ENCODE measurements at regions not wholly inside any gene's neighbourhood (a gene's known extent, or its start where the extent isn't known, plus 50 kb on each side); places are given as distances from the start of the nearest gene placed in this dataset.

DNA sequence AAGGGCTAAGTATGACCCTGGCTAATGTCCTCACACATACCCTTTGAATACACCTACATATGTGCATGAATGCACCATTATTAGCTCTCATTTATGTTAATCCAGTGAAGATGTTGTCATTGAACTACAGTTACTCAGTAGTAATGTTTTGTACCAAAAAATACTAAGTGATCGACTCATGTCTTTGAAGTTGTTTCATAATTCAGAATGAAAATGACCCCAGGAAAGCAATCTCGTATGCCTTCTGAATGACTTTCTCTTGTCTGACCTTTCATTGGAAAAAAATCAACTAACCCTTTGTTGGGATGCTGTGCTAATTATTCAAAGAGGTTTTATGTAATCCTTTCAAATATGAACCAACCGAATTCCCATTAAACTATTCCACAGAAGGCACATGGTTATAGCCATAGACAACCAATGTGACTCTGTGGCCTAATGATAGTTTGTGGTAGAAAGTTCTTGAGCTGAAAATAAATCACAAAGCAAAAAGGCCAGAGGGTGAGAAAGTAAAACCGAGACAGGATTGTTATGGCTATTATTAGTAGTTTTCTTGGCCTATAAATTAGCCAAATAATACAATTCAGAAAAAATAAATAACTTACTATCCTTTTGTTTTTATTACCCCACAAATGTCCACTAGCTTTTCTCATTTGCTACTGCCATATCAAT, 86.8 kb upstream of the STARD13 start:
- no peak for DNase-seq (ENCODE audit: low read depth, low spot score)

DNA sequence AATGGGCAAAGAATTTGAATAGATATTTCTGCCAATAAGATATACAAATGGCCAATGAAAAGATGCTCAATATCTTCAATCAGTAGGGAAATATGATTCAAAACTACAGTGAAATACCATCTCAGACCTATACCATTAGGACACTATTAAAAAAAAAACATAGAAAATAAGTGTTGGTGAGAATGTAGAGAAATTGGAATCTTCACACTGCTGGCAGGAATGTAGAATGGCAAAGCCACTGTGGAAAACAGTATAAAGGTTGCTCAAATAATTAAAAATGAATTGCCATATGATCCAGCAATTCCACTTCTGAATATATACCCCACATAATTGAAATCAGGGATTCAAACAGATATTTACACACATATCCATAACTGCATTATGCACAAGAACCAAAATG, 88.1 kb upstream of the STARD13 start:
- DNase-seq (ENCODE audit: low read depth, low spot score) = no peak

DNA sequence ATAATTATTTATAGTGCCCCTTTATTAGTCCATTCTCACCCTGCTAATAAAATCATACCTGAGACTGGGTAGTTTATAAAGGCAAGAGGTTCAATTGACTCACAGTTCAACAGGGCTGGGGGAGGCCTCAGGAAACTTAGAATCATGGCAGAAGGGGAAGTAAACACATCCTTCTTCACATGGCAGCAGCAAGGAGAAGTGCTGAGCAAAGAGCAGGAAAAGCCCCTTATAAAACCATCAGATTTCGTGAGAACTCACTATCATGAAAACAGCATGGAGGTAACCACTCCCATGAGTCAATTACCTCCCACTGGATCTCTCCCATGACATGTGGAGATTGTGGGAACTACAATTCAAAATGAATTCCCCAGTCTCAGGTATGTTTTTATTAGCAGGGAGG, 89.9 kb upstream of the STARD13 start:
- no peak for DNase-seq (ENCODE audit: low read depth, low spot score)

DNA sequence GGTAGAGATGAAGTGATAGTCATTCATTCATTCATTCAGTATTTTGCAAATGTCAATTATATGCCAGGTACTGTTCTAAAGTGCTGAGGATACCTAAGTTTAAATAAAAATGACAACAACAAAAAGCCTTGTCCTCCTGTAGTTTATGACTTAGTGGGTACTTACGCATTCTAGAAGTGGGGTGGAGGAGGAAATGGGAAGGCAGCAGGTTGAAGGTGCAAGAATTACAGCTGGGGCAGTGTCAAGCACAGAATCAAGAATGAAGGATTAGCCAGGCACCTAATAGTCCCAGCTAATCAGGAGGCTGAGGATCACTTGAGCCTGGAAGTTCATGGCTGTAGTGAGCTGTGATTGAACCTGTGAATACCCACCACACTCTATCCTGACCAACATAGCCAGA, 90.7 kb upstream of the STARD13 start:
- DNase-seq (ENCODE audit: low read depth, low spot score) = no peak

DNA sequence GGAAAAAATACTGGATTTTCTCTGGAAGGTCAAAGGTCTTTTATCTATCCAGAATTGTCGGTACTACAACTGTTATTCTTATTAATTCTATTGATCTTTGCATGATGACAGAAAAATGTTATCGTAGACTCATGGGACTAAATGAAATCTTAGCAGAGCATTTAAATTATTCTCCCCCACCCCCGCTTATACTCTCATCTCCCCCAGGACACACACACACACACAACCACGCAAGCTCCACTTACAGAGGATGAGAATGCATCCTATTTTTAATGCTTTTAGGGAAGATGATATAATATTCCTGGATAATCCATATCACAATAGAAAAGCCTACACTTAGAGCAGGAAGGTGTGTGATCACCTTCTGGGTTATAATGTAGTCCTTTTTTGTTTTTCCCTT, 91.9 kb upstream of the STARD13 start:
- no peak for DNase-seq (ENCODE audit: low read depth, low spot score)

DNA sequence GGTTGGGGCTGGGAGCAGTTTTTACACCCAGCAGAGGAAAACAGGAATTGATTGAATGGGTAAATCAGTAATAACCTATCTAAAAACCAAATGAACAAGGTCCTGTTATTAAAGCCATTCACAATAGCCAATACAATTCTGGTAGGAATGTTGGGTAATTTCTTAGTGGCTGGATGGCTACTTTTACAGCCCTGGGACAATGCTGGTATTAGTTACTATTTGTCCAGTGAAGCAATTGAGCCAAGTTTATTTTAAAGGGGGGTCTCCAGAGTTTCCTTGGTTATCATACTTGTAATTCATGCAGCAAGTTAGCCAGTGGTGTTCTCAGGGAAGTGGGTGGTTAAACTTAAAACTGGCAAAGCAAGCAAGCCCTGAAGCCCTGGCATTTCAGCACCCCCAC, 92.3 kb upstream of the STARD13 start:
- DNase-seq (ENCODE audit: low read depth, low spot score) = no peak

DNA sequence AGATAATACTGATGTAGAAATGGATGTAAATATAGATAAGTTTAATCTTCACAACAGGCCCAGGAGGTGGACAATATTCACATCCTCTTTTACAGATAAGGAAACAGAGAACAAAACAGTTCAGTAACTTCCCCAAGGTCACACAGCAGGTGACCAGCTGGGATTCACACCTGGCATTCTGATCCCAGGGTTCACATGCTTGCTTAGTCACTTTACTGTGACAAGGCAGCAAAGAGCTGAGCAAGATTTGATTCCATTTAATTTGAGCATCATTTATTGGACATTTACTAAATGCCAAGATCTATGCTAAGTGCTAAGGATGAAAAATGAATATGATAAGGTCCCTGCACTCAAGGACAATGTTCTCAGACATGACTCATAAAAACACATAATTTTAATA, 94.1 kb upstream of the STARD13 start:
- no peak for DNase-seq (ENCODE audit: low read depth, low spot score)

DNA sequence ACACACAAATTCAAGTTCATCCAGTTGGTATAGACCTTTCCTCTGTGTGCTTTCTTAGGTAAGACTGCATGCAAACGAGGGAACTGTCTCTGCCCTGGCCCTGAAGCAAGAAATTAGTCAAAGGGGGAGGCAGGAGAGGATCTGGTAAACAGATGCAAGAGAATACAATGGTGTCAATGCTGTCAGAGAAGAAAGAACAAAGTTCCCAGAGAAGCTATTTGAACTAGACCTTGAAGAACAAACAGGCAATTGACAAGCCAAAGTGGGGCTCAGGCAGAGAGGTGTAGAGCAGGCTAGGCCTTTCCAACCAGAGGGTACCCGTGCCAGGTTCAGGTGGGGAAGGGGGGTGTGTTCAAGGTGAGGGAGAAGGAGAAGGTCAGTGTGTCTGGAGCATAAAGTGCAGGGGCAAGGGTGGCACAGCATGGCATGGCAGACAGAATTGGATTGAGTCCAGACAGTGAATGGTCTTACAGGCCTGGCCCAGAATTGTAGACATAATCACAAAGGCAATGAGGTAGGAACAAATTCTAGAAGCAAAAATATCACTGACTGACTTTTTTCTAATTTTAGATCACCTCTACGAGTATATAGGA, 95.0 kb upstream of the STARD13 start:
- no peak for DNase-seq (ENCODE audit: low read depth, low spot score)

DNA sequence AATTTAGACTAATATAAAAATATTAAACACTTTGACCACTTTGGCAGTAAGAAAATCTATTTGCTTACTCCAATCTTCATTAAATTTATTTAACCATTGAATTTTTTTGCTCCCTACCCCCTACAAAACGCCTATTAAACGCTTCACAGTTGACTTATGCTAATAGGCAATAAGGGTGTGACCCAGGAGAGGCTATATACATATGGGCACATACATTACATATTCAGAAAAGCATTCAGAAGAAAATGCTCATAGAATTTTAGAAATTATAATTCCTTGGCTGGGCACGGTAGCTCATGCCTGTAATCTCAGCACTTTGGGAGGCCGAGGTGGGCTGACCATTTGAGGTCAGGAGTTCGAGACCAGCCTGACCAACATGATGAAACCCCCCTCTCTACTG, 95.6 kb upstream of the STARD13 start:
- no peak for DNase-seq (ENCODE audit: low read depth, low spot score)

DNA sequence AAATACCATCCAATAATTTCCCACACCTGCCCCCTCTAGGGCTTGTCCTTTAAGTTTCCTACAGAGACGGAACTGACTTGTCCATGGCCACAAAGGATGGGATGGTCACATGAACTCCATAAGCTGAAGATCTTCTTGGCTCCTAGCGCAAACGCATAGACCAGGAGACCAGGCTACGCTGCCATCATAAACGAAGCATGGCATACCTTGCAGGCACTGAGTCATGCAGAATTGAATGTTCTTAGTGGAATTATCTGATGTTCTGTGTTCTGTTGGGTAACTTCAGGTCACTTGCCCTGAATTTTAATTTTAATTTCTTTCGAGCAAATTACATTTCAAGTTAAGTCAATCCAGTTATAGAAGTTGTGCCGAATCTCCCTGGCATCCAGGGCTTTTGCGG, 96.4 kb upstream of the STARD13 start:
- DNase-seq (ENCODE audit: low read depth, low spot score) = no peak

DNA sequence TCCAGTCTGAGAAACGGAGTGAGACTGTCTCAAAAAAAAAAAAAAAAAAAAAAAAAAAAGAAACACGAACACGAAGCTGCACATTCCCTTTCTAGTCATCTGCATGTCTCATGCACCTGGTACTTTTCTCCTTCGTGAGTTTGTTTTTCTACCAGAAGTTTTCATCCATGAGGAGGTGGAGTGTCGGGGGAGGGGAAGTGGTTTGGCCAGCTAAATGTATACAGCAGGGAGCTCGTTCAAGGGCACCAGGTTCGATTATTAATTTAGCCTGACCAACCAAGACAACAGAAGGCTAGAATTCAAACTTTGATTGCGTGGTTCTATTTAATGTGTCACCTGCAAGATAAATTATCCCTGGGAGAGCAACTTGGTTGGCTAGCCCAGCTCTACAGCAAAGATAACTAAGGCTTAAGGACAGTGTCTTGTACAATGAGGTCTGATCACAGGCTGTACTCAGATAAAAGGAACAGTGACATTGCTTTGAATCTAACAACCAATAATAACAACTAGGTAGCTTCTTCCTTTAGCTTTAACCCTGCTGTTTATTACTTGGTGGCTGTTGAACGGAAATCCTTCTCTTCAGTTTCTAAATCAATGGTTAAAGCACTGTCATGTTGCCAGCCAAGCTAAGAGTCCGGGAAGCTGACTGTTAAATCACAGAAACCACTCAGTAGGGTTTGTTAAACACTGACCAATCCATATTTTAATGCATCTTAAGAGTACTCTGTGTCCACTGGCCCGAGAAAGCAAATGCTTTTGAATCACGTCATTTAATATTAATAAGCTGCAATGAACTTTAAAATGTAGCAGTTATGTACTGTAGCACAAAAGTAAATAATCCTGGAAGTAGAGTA, 98.4 kb upstream of the STARD13 start:
- DNase-seq (ENCODE audit: low read depth, low spot score) = no peak

DNA sequence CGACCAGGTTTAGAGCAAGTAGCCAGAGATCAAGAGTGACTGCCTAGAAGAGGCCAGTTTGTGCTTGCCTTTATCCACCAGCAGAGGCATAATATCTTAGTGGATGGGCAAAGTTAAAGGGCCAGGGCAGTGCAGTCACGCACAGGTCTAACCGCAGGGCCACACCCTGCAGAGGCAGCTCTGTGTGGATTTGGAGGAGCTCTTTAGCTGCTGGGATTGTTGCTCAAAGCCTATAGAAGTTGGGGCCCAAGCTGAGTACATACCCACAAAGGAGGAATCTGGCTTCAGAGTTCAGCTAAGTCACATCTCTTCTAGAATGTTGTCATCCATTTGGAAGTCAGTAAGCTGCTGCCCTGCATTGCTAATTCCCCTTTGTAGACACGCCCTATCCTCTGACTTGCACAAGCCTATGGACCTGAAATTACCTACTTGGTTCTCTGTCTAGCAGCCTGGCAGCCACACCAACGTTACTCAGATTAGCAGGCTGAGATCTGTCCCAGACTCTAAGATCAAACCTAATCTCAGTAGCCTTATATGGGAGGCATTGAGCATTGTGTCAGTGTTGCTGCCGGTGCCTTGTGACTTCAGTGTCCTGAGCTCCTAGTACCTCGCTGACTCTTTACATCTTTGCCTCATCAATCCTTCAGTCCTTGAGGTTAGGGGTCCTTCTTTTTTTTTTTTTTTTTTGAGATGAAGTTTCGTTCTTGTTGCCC, 102.9 kb upstream of the STARD13 start:
- no peak for DNase-seq (ENCODE audit: low read depth, low spot score)

DNA sequence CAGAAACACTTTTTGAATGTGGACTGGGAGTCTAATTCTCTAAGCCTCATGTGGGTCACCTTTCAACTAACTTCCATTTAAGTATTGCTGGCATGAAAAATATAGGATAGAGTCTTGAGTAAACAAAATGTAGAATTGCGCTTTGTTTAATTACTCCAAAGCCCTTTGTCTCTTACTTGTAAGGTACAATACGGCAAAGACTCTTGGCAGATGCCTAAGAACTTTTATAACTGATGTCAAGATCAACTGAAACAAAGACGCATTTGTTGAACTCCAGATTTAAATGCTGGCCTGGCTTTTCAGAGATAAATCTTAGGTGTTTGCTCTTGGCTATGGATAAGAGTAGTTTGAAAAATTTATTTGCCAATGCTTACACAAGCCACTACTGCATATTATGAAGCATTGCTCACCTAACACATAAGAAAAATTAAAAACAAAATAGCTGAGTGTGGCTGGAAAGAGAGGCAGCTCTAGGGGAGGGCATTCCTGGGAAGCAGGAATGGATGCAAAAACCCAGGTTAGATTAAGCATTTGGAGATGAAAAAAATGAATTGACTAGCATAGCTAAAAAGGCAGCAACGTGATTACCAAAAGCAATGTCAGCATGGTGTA, 107.3 kb upstream of the STARD13 start:
- DNase-seq (ENCODE audit: low read depth, low spot score) = no peak

DNA sequence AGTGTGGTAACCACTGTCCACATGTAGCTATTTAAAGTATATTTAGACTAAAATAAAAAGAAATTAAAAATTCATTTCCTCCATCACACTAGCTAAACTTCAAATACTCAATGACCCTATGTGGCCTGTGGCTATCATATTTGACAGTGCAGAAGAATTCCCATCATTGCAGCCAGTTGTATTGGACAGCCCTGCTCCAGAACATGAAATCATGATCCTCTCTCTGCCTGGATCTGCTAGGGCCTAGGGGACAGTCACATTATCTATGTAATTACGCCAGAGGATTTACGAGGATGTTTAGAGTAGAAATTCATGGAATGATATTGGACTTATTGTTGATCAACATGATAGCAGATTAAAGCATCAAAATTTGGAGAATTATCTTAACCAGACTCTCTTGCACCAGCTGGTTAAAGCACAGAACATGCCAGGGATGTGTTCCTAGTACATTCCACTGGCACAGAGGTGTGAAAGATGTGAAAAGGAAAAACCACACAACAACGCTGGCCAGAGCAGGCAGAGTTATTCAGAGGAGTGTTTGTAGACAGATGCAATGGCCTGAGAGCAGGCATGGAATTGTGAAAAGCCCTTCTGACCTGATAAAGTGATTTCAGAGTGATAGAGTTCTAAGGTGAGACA, 108.9 kb upstream of the STARD13 start:
- no peak for DNase-seq (ENCODE audit: low read depth, low spot score)

DNA sequence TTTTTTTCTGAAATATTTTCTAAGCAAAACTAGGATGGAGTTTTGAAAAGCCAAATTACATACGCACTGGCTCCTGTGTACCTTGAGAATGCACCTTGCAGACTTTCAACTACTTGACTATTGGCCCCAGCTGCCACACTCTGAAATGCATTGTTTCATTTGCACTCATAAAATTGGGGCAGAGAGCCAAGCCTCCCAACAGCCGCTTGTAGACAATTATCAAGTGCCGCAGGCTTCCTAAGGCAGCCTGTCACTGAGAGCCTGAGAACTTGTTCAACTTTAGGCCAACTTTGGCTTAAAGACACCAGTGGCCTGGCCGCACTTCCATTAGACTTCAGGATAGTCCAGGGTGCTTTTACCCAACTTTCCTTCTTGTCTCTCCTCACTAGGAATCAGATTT, 115.7 kb upstream of the STARD13 start:
- DNase-seq (ENCODE audit: low read depth, low spot score) = no peak

DNA sequence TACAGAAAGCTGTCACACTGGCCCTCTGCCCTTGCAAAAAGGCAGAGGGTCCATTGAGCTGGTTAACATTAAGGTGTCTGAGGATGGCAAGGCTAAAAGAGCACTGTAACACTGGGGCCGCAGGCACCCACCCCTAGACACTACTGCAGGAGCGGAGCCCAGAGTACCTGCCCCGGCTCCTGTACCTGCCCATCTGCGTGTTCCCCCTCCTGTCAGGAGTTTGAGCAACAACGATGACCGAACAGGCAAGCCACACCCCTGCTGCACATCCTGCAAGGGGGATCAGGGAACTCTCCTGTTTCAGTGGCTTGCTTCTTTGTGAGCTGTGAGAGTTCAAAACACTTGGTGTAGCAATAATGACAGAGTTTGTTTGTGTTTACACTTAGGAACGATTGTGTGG, 117.4 kb upstream of the STARD13 start:
- no peak for DNase-seq (ENCODE audit: low read depth, low spot score)

DNA sequence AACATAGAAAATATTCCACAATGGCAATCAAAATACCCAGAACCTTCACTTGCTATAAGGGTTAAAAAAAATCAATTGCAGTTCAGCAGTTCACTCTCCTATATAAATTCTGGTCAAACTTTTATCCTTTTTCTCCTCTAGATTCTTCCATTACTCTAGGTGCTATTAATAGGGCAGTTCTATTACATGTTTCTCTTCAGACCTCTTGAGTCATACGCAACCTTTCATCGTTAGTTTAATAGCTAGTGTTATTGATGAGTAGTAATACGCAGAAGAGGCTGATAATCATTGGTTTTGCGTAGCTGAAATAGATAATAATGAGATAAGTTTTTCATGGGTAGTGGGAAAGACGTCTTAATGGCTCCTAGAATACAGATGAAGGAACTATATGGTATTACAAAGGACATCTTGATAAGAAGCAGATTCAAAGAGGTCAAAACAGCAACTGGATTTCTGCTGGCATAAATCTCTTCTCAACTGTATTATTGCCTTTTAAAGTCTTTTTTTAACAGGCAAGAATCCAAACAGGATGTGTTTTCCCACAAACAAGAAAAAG, 118.3 kb upstream of the STARD13 start:
- no peak for DNase-seq (ENCODE audit: low read depth, low spot score)

DNA sequence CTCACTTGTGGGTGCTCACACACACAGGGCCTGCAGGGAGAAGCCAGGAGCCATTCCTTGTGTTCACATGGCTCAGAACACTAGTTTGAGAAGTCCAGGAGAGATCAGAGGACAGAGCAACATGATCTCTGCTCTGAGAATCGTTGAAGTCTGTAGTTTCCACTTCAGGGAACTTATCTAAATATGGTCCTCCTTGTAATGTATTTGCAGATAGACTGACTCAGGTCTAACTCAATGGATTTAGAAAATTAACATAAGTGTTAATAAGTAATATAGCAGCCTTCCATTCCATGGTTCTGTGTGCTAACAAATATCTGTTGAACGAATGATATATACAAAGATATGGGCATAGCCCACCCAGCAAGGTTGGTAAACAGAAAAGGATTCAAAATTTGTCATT, 119.8 kb upstream of the STARD13 start:
- DNase-seq (ENCODE audit: low read depth, low spot score) = no peak

DNA sequence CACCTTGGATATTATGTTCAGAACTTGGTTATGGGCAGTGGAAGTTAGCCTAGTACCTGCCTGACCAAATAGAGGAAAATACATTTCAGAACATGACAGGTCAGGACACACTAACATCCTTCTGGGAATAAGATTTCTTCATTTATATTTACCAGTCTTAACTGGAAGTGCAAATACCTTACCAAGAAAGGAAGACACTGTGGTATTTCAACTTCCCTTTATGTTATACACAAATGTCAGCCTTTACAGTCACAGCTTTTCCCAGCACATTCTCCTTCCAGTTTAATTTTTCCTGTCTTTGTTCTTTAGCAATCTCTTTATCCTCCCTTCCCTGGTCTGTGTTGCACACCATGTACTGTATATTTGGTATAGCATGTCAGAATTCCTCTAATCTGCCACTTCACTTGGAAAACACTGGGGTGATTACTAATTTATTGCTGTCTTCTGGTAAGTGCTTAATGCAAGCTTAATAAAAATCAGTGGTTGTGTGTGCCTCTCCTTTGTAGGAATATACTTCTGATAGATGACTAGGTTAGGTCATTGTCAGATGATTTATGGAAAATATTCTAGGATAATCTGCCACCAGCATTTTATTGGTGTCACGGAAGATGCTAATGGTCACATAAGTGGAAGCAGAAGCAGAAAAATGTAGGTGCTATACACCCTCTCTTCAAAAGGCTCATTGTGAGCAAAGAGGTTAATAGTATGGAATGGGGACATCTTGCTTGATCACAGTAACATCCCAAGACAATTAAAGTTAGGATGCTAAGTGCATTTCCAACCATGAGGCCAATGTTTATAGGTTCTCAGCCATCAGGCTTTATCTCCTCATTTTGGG, 124.3 kb upstream of the STARD13 start:
- no peak for DNase-seq (ENCODE audit: low read depth, low spot score)

DNA sequence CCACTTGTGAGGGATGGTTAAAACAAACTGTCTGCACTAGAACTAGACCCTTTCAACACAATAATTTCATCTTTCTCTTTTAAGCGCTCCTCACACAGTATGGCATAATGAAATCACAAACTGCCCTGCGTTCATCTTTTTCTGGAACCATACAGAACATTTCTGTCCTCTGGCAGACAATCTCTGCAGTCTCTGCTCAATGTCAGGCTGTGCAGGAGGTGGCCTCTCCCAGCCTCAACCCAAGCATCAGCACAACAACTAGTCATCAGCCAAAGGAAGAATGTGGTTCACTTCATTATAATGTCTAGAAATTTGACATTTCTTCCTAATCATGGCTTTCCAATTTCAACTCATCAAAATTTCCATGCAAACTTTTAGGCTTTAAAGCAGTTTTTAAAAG, 125.1 kb upstream of the STARD13 start:
- DNase-seq (ENCODE audit: low read depth, low spot score) = no peak
